ENCODE measurements at regions not wholly inside any gene's neighbourhood (a gene's known extent, or its start where the extent isn't known, plus 50 kb on each side); places are given as distances from the start of the nearest gene placed in this dataset.

- DNase-seq (ENCODE audit: extremely low spot score): no peak
- Histone ChIP-seq H3K4me1 (ENCODE audit: insufficient read depth) (no peaks in the 10 kb centered on the region), H3K36me3 (ENCODE audit: insufficient read depth) (no peaks in the 10 kb centered on the region), H3K4me3 (ENCODE audit: low read depth, low read length) (no peak overlapping the region), H3K27ac (ENCODE audit: low read depth) (no peak overlapping the region)
- 91% methylated on average over 14 of the region's 14 CpGs for WGBS
Measured at GRCh38 chr10:78747401-78748234, 321.1 kb upstream of the ZMIZ1 start.

GRCh38 chr10:78748235-78748533 lies 320.6 kb upstream of the ZMIZ1 start:
- no peaks in the 10 kb centered on the region for H3K4me1 ChIP-seq (ENCODE audit: insufficient read depth)
- H3K36me3 ChIP-seq (ENCODE audit: insufficient read depth): no peaks in the 10 kb centered on the region
- H3K27ac ChIP-seq (ENCODE audit: low read depth): no peak overlapping the region
- H3K4me3 ChIP-seq (ENCODE audit: low read depth, low read length): no peak overlapping the region
- WGBS: 74% methylated on average over 4 of the region's 4 CpGs
- DNase-seq (ENCODE audit: extremely low spot score): no peak

- H3K4me3 ChIP-seq (ENCODE audit: low read depth, low read length): no peak overlapping the region
- 100% methylated on average over 1 of the region's 1 CpG for WGBS
- H3K4me1 ChIP-seq (ENCODE audit: insufficient read depth): no peaks in the 10 kb centered on the region
Measured at GRCh38 chr10:78749200-78749599, 319.6 kb upstream of the ZMIZ1 start.

GRCh38 chr10:78749898-78750297 lies 318.9 kb upstream of the ZMIZ1 start:
- DNase-seq (ENCODE audit: extremely low spot score): no peak

More at GRCh38 chr10:78749200-78749599, 319.6 kb upstream of the ZMIZ1 start:
- no peaks in the 10 kb centered on the region for H3K36me3 ChIP-seq (ENCODE audit: insufficient read depth)
- H3K27ac ChIP-seq (ENCODE audit: low read depth): no peak overlapping the region
- no peak for DNase-seq (ENCODE audit: extremely low spot score)

GRCh38 chr10:78750418-78750817 lies 318.3 kb upstream of the ZMIZ1 start:
- WGBS: 78% methylated on average over 5 of the region's 5 CpGs
- H3K36me3 ChIP-seq (ENCODE audit: insufficient read depth): no peaks in the 10 kb centered on the region
- no peaks in the 10 kb centered on the region for H3K4me1 ChIP-seq (ENCODE audit: insufficient read depth)
- no peak for DNase-seq (ENCODE audit: extremely low spot score)
- no peak overlapping the region for H3K4me3 ChIP-seq (ENCODE audit: low read depth, low read length)
- H3K27ac ChIP-seq (ENCODE audit: low read depth): no peak overlapping the region

More at GRCh38 chr10:78749898-78750297, 318.9 kb upstream of the ZMIZ1 start:
- 81% methylated on average over 1 of the region's 1 CpG for WGBS
- Histone ChIP-seq H3K4me1 (ENCODE audit: insufficient read depth) (no peaks in the 10 kb centered on the region), H3K27ac (ENCODE audit: low read depth) (no peak overlapping the region), H3K36me3 (ENCODE audit: insufficient read depth) (no peaks in the 10 kb centered on the region), H3K4me3 (ENCODE audit: low read depth, low read length) (no peak overlapping the region)

- Histone ChIP-seq H3K4me3 (ENCODE audit: low read depth, low read length) (no peak overlapping the region), H3K36me3 (ENCODE audit: insufficient read depth) (no peaks in the 10 kb centered on the region), H3K27ac (ENCODE audit: low read depth) (no peak overlapping the region), H3K4me1 (ENCODE audit: insufficient read depth) (no peaks in the 10 kb centered on the region)
- no peak for DNase-seq (ENCODE audit: extremely low spot score)
- 95% methylated on average over 9 of the region's 9 CpGs for WGBS
Measured at GRCh38 chr10:78751716-78752115, 317.1 kb upstream of the ZMIZ1 start.

GRCh38 chr10:78752221-78752620 lies 316.5 kb upstream of the ZMIZ1 start:
- WGBS: 78% methylated on average over 3 of the region's 3 CpGs
- Histone ChIP-seq H3K4me3 (ENCODE audit: low read depth, low read length) (no peak overlapping the region), H3K27ac (ENCODE audit: low read depth) (no peak overlapping the region), H3K36me3 (ENCODE audit: insufficient read depth) (no peaks in the 10 kb centered on the region), H3K4me1 (ENCODE audit: insufficient read depth) (no peaks in the 10 kb centered on the region)
- no peak for DNase-seq (ENCODE audit: extremely low spot score)

- no peak for DNase-seq (ENCODE audit: extremely low spot score)
- Histone ChIP-seq H3K36me3 (ENCODE audit: insufficient read depth) (no peaks in the 10 kb centered on the region), H3K27ac (ENCODE audit: low read depth) (no peak overlapping the region), H3K4me3 (ENCODE audit: low read depth, low read length) (no peak overlapping the region), H3K4me1 (ENCODE audit: insufficient read depth) (no peaks in the 10 kb centered on the region)
- 94% methylated on average over 4 of the region's 4 CpGs for WGBS
Measured at GRCh38 chr10:78752708-78753107, 316.1 kb upstream of the ZMIZ1 start.

- H3K36me3 ChIP-seq (ENCODE audit: insufficient read depth): no peaks in the 10 kb centered on the region
- WGBS: 51% methylated on average over 11 of the region's 11 CpGs
- H3K4me3 ChIP-seq (ENCODE audit: low read depth, low read length): no peak overlapping the region
- H3K4me1 ChIP-seq (ENCODE audit: insufficient read depth): no peaks in the 10 kb centered on the region
- H3K27ac ChIP-seq (ENCODE audit: low read depth): no peak overlapping the region
- no peak for DNase-seq (ENCODE audit: extremely low spot score)
Measured at GRCh38 chr10:78754269-78755062, 314.3 kb upstream of the ZMIZ1 start.

GRCh38 chr10:78755063-78755701 lies 313.6 kb upstream of the ZMIZ1 start:
- H3K4me1 ChIP-seq (ENCODE audit: insufficient read depth): no peaks in the 10 kb centered on the region
- H3K36me3 ChIP-seq (ENCODE audit: insufficient read depth): no peaks in the 10 kb centered on the region
- DNase-seq (ENCODE audit: extremely low spot score): no peak
- no peak overlapping the region for H3K4me3 ChIP-seq (ENCODE audit: low read depth, low read length)
- no peak overlapping the region for H3K27ac ChIP-seq (ENCODE audit: low read depth)
- 72% methylated on average over 12 of the region's 12 CpGs for WGBS

GRCh38 chr10:78755877-78756455 lies 312.8 kb upstream of the ZMIZ1 start:
- 86% methylated on average over 3 of the region's 3 CpGs for WGBS
- H3K4me1 ChIP-seq (ENCODE audit: insufficient read depth): no peaks in the 10 kb centered on the region
- H3K36me3 ChIP-seq (ENCODE audit: insufficient read depth): no peaks in the 10 kb centered on the region
- no peak overlapping the region for H3K27ac ChIP-seq (ENCODE audit: low read depth)
- DNase-seq (ENCODE audit: extremely low spot score): no peak
- H3K4me3 ChIP-seq (ENCODE audit: low read depth, low read length): no peak overlapping the region

GRCh38 chr10:78756604-78757343 lies 312.0 kb upstream of the ZMIZ1 start:
- DNase-seq (ENCODE audit: extremely low spot score): no peak
- no peak overlapping the region for H3K27ac ChIP-seq (ENCODE audit: low read depth)
- H3K4me3 ChIP-seq (ENCODE audit: low read depth, low read length): no peak overlapping the region
- WGBS: 62% methylated on average over 18 of the region's 18 CpGs
- no peaks in the 10 kb centered on the region for H3K36me3 ChIP-seq (ENCODE audit: insufficient read depth)
- H3K4me1 ChIP-seq (ENCODE audit: insufficient read depth): no peaks in the 10 kb centered on the region

- Histone ChIP-seq H3K27ac (ENCODE audit: low read depth) (no peak overlapping the region), H3K4me3 (ENCODE audit: low read depth, low read length) (no peak overlapping the region), H3K4me1 (ENCODE audit: insufficient read depth) (no peaks in the 10 kb centered on the region), H3K36me3 (ENCODE audit: insufficient read depth) (no peaks in the 10 kb centered on the region)
- WGBS: 84% methylated on average over 16 of the region's 16 CpGs
- no peak for DNase-seq (ENCODE audit: extremely low spot score)
Measured at GRCh38 chr10:78757344-78757925, 311.3 kb upstream of the ZMIZ1 start.
